Hepatocyte (in vitro differentiated cells): ENCODE measurements at regions not wholly inside any gene's neighbourhood (a gene's known extent, or its start where the extent isn't known, plus 50 kb on each side); places are given as distances from the start of the nearest gene placed in this dataset.

Source experiments
- CTCF ChIP-seq: fragments of 200-600 bp; sonication (generic); IDR thresholded peaks from 2 replicates; pipeline ENCODE4 v1.5.1; 2016; ENCODE audit warnings: antibody characterized with exemption, mild to moderate bottlenecking; ENCODE audit not compliant: poor library complexity
- EZH2 ChIP-seq: fragments of 200-600 bp; sonication (generic); IDR thresholded peaks from 2 replicates; pipeline ENCODE4 v1.6.1; 2016; ENCODE audit warnings: antibody characterized with exemption, mild to moderate bottlenecking, borderline replicate concordance

- TF ChIP-seq CTCF (no peak), EZH2 (no peak)
Observed at GRCh38 chr5:35513612-35514011, 104.1 kb upstream of the SPEF2 start.
